Inflammatory macrophage (primary cell): ENCODE measurements at regions not wholly inside any gene's neighbourhood (a gene's known extent, or its start where the extent isn't known, plus 50 kb on each side); places are given as distances from the start of the nearest gene placed in this dataset.

Experiments
- DNase-seq, 2 donors: peaks; one replicate each; pipeline ENCODE4 v3.0.0-alpha.2; 2020 to 2022

DNA sequence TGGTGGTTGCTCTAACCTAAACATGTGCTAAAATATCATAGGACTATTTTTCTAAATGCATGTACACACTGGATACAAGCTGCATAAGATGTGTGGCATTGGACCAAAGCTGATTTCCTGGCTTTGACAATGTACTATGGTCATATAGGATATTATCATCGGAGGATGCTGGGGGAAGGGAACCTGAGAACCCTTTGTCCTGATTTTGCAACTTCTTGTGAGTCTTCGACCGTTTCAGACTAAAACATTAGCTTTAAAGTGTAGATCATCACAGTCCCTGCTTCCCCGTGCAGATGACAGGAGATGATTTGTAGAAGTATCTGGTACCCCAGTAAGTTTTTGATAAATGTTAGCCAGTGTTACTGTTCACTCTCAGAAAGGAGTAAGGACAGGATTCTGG, 554.7 kb downstream of the MIAT start:
- DNase-seq, result no peak

DNA sequence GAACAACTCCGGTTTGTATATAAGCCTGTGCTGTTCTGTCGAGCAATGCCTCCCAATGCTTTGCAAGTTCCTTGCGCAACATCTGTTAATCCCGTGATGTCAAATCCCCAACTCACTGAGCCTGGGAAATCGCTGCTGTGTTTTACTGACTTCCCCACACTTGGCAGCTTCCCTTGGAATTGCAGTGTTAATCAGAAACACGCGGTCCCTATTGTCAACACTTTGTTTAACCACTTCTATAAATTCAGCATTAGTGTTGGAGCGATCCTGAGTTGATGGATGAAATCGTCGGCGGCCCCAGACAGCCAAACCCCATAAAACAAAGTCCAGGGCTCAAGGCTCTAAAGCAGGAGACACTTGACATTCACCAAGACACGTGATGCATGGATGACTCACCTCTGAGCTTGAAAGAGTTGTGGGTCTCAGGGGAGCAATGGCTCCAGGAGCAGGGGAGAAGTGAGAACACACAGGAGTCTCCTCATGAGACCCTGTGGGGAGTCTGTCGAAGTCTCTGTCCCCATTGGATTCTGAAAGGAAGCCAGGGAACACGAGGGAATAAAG, 555.3 kb downstream of the MIAT start:
- DNase-seq, result peak; percentile 72 to 82

DNA sequence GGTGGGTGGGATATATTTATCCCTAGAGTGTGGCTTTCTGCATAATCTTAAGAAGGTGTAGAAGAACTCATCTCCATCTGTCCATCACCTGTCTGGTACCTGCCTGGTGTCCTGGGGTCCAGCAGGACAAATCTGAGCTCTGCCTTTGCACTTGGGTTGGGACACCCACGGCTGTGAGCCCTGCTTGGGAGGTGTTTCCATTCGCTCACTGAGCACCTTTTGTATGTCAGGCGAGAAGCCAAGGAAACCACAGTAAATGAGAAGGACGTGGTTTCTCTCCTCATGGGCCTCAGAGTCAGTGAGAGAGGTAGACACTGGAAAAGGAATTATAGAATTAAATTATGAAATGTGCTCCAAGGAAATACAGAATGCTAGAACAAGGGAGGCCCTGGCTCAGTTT, 555.9 kb downstream of the MIAT start:
- no peak for DNase-seq

DNA sequence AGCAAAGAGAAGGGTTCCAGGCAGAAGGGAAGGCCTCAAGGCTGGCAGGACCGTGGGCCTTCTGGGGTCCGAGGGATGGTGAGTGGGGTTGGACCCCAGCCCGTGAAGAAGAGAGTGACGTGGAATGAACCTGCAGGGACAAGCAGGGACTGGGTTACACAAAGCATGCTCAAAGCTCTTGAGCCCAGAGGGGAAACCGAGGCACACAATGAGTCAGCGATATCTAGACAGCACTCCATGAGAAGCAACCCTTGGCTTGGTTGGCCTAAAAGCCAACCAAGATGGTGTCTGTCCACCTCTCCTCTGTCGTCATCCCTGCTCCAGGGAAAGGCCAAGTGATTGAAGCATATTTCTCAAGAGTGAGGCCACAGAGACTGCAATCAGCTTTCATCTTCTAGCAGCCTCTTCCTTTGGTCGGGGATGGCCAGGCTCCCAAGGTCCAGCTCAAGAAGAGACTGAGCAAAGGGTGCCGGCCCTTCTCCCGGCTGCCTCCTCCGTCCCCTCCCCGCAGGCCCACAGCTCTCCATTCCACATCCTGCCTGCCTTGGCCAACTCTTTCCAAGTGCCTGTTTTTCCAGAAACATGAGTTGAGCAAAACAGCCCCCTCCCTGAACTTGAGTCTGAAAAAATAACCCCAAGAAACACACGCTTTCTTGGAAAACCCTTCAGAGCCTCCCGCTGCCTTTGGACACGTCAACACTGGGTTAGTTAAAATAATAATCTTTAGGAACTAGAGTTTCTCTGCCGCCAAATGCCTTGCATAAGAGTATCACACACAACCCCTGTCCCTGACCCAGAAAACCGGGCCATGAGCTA, 556.6 kb downstream of the MIAT start:
- DNase-seq, result no peak

DNA sequence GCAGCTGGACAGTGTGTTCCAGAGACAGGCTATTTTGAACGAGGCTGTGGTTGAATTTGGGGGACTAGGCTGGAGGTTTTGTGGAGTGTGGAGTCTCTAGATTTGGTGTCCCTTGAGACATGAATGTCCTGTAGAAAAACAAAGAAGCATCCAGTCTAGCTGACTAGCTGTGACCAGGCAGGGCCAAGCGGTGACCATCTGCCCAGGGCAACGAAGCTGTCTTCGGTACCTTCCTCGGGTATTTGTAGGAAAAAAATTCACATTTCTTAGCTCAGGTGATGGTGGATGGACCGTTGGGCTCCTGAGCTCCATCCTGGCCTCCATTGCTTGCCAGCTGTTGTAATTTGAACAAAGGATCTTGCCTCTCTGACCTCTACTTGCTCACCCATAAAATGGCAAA, 557.3 kb downstream of the MIAT start:
- DNase-seq, result no peak

DNA sequence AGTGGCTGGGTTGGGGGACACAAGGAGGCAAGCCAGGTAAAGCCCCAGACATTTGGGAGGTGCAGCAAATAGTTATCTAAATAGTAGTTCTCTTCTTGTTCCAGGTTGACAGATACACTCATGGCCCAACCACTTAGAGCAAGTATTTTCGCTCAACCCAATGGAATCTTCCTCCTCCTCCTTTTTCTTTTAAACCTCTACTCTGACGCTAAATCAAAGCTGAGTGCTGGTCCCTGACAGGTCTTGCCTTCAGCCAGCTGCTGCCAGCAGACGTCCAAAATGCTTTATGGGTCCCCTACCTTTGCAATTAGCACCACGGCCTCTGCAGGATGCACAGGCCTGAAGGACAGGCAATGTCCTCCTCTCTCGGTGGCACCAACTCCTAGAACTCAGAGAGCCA, 558.5 kb downstream of the MIAT start:
- DNase-seq, result no peak

DNA sequence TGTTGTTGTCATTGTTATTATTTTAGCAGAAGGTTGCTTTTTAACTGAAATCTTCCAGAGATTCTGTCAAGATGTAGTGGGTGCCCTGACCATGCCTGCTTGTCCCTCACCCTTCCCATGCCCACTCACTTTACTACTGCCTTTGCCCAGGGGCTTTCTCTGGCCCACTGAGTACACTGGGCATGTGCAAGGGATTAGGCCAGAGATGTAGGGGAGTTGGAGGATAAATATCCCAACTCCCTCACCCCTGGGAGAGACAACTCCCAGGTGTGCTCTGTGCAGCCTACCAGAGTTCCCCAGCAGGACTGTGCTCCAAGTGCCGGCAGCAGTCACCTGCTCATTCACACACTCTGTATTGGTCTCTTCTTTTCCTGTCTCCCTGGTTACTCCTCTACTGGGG, 559.1 kb downstream of the MIAT start:
- no peak for DNase-seq

DNA sequence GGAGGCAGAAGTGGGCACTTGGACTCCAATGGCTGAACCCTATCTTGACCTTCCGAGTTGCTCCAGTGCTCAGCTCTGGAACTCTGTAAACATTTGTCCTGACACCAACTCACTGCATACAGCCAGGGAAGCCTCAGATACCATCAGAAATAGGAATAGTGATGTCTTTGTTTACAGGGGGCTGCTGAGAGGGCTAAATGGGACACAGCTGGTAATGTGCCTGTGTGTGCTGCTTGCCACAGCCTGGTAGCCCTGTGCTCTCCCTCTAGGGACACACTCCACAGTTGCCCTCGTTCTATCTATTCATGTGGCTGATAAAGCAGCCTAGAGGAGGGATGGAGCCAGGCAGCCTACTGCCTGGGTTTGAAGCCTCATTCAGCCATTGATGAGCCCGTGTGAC, 559.8 kb downstream of the MIAT start:
- DNase-seq, result no peak

DNA sequence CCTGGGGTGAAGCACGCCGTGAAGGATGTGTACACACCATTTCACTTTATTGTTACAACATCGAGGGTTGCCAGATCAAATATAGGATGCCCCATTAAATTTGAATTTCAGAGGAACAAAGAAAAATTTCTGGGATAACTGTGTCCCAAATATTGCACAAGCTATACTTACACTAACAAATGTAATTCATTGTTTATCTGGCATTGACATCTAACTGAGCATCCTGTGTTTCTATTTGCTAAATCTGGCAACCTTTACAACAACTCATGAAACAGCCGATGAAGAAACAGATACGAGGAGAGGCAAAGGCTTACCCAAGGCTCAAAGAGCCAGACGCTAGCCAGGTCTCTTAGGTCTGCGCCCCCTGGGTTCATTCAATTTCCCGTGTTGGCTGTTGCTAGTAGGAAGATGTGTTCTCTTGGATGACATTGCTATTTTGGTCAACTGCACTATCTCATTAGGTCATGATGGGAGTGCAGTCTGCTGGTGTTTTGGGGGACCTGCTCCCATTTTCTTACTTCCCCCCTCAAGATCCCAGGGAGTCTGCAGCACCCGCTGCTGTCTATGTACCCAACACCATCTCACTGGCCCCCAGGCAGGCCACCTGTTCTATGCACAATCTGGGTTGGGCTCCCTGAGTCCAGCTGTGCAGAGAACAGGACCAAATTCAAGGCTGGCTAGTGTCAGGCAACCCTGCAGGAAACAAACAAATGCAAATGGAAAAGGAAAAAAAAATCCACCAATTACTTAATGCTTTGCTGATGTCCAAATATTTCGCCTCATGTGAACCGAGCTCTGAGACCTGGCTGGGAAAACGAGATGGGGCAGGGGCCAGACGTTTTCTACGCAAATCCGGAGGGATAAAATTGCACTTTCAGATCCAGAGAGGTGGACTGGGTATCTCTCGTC, 560.9 kb downstream of the MIAT start:
- no peak for DNase-seq

DNA sequence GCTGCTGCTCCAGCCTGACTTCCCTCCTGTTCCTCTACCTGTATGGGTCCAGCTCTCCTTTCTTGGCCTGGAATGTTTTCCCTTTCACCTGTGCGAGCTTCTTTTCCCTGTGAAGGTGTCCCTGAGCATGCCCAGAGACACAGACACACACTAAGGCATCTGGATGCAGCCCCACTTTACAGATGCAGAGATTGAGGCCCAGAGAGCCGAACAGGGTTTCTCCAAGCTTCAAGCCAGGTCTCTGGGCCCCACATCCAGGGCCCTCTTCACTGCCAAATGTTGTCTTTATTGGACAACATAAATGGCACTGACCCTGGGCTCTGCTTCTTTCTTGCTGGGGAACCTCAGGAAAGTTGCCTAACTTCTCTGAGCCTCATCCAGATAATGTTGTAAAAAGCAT, 561.6 kb downstream of the MIAT start:
- no peak for DNase-seq

DNA sequence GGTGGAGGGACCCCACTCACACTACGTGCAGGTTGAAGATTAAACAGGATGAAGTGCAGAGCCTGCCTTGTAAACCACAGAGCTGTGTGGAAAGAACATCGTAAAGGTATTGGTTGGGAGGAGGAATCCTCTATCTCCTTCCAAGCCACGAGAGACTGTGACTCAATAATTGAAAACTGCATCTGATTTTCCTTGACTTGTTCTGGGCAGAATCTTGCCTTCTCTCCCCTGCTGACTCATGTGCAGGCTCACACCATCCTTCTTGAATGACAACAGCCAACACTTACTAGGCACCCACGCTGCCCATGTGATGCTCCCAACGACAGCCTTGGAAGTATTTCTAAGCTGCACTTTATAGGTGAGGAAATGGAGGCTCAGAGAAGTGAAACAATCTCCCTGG, 563.0 kb downstream of the MIAT start:
- no peak for DNase-seq

DNA sequence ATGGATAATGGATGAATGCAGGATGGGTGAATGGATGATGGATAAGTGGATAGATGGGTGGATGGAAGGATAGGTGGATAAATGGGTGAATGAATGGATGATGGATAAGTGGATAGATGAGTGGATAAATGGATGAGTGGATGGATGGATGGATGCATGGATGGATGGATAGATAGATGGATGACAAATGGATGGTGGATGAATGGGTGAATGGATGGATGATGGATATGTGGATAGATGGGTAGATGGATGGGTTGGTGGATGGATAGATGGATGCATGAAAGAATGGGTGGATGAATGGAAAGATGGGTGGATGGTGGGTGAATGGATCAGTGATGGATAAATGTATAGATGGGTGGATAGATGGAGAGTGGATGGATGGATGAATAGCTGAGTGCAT, 564.8 kb downstream of the MIAT start:
- no peak for DNase-seq

DNA sequence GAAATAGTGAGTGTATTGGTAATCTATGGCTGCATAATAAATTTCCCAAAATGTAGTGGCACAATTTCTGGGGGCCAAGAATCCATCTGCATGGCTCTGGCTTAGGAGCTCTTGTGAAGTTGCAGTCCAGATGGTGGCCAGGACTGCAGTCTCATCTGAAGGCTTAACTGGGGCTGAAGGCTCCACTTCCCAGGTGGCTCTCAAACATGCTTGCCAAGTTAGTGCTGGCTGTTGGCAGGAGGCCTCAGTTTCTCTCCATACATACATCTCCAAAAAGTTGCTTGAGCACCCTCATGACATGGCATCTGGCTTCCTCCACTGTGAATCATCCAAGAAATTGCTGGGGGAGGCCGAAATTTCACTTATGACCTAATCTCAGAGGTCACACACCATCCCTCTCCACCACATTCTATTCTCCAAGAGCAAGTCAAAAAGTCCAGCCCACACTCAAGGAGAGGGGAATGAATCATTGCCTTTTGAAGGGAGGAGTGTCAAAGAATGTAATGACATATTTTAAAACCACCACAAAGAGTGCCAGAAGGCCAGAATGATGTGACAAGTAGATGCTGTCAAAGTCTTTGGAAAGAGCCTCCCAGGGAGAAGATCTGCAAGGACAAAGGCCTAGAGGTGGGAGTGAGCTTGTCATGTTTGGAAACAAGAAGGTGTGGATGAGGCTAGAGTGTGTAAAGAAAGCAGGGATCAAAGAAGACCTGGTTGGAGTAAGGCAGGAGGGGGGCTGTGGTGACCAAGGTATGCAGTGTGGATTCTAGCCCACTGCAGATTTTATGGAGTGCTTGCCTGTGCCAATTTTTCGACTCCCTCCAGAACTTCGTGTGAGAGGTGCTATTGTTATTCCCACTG, 566.2 kb downstream of the MIAT start:
- DNase-seq, result no peak

DNA sequence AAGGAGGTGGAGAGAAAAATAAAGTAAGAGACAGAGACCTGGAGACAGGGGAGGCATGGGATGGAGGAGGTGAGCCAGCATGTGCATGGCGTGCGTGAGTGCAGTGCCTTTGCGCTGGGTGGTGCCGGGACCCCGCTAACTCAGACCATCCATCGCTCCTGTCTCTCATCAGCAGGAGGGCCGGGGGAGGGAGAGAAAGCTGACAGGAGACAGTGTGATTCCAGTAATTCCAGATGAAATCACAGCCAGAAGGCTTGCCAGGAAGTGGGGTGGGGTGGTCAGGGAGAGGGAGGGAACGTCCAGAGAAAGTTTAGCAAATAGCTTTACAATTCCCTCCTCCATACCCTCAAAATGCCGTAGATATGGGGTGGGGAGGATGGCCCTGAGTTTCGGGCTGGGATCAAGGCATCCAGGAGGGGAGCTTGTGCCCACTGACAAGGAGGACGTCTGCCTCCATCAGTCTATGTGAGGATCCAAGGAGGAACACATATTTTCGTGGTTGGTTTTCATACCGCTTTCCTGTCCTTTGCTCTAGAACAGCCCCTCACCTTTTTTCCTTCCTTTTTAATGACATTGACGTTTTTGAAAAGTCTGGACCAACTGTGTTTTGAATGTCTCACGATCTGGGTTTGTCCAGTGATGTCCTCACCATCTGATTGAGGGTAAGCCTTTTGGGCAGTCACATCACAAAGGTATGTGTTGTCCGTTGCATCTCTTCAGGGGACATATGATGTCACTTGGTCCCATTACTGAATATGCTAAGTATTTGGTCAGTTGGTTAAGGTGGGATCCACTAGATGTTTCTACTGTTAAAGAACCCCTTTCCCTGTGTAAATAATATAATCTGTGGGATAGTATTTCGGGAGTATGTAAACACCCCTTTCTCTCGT, 567.3 kb downstream of the MIAT start:
- no peak for DNase-seq

DNA sequence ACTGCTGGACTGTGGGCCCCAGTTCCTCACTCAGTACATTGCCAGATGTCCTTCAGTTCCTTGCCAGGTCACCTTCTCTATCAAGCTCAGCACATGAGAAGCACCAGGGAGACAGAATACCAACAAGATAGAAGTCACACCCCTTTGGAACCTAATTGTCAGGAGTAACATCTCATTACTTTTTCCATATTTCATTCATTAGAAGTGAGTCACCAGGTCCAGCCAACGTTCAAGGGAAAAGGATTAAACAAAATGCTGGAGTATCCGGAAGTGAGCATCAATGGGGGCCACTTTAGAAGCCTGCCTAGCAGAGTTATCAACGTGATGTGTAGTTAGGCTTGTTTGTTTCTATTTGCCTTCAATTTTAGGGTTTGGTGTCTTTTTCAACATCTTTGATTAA, 569.3 kb downstream of the MIAT start:
- no peak for DNase-seq

DNA sequence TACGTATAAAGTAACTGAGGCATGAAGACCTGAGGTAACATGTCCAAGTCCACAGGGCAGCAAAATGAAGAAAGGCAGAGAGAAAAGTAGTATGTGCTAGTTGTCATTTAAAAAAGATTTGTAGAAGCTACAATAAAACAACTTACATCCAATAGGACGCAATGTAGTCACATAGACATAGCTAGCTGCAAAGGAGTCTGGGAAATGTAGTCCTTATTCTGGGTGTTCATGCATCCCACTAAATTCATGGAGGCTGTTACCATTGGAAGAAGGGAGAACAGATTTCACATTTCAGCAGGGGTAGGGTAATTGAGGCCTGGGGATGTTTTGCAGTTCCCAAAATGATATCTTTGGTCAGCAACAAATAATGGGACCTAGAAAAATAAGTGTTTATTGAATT, 571.4 kb downstream of the MIAT start:
- no peak for DNase-seq

DNA sequence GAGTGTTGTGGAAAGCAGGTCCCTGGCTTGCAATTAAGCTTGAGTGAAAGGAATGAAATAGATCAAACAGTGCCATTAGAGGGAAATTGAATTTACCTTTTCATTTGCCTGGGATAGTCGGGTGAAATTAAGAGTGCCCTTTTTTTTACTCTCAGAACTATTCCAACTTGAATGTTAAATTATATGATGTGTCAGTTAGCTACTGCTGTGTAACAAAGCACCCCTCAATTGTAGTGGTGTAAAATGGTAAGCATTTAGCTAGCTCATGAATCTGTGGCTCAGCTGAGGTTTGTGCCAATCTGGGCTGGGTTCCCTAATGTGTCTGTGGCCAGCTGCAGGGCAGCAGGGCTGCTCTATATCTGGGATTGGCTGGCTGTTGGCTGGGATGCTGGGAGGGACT, 571.4 kb downstream of the MN1 start:
- DNase-seq, result no peak

DNA sequence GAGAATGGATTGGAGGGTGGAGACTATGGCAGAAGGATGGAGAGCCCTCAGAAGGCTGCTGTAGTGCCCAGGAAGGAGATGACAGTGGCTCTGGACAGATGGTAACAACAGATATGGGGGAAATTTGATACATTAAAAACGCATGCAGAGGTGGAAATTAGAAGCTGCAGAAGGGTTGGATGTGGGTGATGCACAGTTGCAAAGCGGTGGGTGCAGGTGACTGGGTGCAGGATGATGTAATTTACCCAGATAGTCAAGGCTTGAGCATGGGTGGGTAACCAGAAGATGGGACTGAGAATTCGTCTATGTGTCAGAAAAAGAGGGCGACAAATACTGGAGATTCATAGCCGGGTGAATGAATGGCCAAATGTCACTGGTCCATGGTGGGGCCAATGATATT, 570.3 kb downstream of the MN1 start:
- DNase-seq, result no peak

DNA sequence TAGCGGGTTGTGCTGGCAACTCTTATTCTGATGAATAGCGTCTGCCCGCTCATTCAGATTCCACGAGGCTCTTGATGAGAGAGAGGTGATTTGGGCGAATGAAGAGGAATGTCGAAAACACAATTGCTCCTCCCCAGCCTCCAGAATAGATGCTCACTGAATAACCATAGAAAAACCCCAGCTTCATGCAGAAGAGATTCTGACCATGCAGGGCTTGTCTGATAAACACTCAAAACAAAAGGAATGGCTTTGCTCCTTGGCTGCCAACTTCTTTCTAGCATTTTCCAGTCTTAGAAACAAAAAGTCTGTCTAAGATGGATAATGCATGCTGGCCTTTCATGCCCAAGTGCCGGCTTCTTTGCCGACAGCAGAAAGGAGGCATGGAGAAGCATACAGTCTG, 569.5 kb downstream of the MN1 start:
- DNase-seq, result no peak

DNA sequence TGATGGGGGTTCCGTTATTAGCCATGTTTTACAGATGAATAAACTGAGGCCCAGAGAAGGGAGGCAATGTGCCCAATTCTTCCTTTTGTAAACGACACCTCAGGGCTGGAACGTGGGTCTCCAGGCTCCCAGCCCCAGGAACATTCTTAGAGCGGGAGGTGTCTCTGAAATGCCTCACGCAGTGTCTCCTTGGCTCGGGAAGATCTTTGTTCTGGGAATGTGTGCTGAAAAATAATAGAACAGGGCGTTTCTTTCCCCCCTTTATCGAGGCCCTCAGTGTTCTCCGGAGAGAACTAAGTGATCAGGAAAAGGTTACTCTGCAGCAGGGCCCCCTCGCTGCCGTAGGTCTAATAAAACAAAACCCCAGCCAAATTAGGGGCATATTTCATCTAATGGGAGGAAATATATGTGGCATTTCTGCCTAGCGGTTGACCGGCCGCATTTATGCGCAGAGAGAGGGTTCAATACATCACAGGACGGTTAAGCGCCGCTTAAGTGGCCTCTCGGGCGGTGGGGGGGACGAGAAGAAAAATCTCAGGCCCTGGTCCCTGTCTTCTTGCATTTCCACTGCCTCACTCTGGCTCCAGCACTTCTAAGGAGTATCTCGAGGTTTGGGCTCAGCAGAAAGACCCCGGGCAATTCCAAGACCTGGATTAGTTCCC, 564.3 kb downstream of the MN1 start:
- DNase-seq, result no peak

DNA sequence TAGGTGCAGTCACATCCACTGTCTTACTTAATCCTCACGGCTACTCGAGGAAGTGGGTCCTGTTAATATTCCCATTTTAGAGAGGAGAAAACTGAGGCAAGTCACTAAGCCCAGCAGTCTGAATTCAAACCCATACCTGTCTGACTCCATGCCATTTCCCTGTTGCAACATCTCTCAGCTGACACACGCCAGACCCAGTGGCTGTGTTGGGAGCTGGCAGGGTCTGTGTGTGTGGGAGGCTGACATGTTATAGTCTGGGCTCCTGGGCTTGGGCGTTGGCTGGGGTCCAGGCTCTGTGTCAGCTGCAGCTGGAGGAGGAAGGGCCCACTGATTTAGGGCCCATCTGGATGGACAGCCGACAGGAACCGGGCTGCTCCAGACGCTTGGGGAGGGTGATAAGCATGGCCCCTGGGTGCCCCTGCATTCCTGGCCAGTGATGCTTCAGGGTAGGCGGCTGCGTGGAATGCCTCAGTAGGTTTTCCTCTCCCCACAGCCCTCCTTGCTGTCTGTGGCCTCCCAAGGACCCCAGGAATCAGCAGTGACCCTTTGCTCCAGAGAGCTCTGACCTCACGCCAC, 562.5 kb downstream of the MN1 start:
- no peak for DNase-seq
